HG02973 (cell line): ENCODE measurements at regions not wholly inside any gene's neighbourhood (a gene's known extent, or its start where the extent isn't known, plus 50 kb on each side); places are given as distances from the start of the nearest gene placed in this dataset.

ENCODE experiments used
- ATAC-seq: cut with Tn5 transposase; IDR thresholded peaks from one replicate; pipeline ENCODE4 v1.9.1; 2021; ENCODE audit warnings: moderate library complexity; ENCODE audit not compliant: unreplicated experiment

- ATAC-seq: no peak
Measured at GRCh38 chr4:20506827-20507226, 193.4 kb upstream of the PACRGL start.

GRCh38 chr4:20509315-20509714 lies 190.9 kb upstream of the PACRGL start:
- ATAC-seq: no peak

- ATAC-seq: no peak
Measured at GRCh38 chr4:20512033-20512792, 188.0 kb upstream of the PACRGL start.

DNA sequence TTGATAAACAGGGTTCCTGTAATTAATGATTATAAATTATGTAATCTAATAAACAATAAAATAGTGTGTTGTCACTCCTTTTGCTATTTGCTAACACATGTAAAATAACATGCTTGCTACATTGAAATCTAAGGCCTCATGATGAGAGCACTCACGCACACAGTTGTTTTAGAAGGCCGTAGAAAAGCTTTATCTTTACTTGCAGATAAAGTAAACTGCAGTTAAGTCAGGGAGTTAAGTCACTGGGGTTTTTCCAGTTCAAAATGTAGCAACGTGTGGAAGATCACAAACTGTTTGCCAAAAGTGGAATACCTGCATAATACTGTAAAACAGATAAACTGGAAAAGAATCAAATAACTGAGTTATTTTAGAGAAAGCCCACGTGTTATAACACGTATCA lies 187.3 kb upstream of the PACRGL start:
- ATAC-seq: no peak

DNA sequence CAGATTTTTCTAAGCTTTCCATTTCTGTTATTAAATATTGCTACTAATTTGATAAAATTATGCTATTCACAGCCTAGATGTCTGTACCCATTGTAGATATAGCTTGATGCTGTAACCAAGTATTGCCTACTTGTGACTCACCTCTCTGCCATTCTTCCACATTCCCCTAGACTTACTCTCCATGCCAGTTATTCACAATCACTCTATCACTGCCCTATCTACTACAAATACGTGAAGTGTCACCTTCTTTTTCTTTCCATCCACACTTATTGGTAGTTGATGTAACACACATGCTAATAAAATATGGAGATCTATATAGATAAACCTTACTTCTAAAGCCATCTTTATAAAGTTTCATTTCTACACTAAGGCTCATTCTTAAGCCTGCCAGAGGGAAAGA lies 179.4 kb upstream of the PACRGL start:
- ATAC-seq: no peak

DNA sequence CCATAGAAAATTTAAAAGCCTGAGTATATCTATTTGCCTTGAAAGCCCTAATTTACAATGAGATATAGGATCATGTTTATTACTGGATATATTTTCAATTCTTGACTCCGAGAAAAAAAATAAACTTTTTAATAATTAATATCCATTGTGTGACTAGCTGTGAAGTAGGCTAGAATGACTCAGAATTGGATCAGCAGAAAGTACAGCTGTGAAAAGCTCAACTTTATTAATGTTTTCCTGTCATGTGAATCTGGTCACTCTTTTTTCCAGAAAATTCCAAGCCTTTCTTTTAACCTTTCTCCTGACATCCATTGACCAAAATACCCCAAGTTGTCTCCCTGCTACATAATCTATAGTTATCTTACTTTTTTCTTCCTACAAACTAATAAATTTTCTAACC lies 171.8 kb upstream of the PACRGL start:
- no peak for ATAC-seq

GRCh38 chr4:20529691-20530090 lies 170.6 kb upstream of the PACRGL start:
- no peak for ATAC-seq

GRCh38 chr4:20532116-20532790 lies 168.0 kb upstream of the PACRGL start:
- ATAC-seq: no peak

DNA sequence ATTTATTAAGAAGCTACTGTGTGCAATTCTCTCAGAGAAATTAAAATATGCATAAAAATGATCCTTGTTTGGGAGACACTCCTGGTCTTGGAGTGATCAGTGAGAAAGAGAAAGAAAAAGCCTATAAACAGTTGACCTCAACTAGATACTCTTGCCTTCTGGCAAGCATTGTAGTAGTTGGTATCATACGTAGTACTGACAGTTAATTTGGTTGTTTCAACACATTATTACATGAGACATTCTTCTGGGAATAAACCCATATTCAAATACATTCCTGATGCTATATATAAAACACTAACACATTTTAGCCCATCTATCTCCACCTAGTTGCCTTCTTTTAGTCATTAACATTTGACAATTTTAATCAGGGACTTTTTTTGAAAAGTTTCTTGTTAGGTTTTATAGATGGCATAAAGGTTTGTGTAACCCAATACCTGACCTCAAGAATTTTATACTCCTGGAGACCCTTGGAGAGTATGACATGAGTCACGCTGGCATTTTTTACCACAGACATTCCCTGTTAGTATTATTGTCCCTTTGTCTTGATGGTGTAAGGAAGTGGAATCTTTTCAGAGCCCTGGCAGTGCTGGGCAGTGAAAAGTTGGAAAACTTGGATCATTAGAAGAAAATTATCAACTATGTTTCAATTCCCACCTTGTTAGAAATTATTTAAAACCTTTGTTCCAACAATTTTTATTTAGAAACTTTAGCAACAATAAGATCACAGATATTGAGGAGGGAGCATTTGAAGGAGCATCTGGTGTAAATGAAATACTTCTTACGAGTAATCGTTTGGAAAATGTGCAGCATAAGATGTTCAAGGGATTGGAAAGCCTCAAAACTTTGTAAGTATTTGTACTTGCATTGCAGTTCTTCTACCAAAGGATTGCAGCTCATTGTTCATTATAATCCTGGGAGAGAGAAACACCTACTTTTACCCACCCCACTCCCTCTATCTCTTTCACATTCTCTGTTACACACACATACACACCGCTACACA lies 167.1 kb upstream of the PACRGL start:
- no peak for ATAC-seq

DNA sequence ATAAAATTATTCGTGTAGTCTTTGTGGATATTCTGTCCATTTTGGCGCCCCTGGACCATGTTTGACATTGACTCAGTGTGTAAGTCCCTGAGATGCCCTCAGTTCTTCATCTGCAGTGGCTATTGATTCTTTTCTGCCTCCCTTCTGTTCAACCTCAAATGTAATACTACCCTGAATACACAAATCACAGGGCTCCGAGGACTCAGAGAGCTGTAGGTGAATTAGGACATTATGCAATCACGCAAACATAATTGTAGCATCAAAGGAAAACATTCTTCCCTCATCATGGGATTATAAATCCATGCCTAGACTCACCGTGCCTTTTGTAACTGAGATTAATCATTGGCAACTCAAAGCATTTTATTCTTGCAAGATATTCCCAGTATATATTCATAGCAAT lies 161.4 kb upstream of the PACRGL start:
- ATAC-seq: no peak

- no peak for ATAC-seq
Measured at GRCh38 chr4:20543131-20543530, 157.1 kb upstream of the PACRGL start.

DNA sequence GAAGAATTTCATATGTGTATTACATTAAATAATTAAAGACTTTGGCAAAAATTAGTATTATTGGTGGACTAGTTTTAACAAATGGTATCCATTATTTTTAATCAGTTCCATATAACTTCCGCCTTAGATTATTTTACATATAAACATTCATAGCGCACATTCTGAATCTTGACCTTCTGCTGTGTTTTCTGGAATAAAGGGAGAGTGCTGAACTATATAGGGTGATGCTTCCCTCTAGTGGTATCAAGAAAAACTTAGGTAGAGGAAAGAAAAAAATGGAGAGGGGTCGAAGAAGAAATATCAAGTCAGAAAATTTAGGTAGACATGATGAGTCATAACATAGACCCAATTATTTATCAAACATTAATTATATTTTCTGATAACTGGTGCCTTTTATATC lies 155.6 kb upstream of the PACRGL start:
- no peak for ATAC-seq

DNA sequence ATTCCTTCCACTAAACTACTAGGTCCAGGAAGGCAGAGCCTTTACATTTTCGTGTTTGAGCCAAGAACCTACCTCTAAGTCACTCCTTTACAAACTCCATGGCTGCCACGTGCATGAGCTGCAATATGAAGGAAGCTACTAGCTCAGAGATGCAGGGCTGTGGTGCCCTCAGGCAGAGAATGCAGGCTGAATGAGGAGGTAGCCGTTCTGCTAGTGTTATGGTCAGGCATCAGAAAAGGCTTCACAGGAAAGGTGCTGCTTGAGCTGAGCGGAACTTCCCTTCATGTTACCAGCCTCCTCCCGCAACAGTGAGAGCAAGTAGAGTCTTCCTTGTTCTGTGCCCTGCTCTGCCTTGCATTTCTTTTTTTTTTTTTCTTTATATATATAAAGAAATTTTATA lies 148.3 kb upstream of the PACRGL start:
- no peak for ATAC-seq

GRCh38 chr4:20554134-20554533 lies 146.1 kb upstream of the PACRGL start:
- no peak for ATAC-seq

- no peak for ATAC-seq
Measured at GRCh38 chr4:20565075-20565721, 135.1 kb upstream of the PACRGL start.

DNA sequence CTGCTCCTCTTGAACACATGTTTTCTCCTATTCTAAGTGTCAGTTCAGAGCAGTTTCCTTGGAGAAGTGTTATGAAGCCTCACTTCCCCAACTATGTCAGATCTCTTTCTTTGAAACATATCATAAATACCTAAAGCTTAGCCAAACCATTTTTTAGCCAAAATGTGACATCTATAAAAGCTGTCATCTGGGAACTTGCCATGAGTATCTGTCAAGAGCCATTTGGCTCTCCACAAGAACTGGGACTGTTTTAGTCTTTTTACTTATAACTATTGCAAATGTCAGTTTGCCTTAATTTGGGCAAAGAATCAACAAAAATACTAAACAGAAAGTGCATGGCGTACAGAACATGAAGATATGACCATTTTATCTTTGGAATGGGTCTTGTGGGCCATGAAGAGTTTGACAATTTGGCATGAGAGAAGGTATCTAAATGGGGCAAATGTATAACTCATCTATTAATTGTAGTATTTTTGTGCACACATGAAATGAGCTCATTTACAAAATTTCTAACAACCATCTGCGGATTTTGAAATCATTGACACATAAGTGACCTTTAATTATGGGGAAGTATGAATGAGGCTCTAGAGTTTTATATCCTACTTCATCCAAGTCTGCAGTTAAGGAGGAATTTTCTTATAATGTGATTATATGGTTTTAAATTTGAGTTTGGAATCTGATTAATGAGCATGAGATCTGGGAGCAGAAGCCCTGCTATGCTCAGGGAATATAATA lies 129.1 kb upstream of the PACRGL start:
- ATAC-seq: no peak

DNA sequence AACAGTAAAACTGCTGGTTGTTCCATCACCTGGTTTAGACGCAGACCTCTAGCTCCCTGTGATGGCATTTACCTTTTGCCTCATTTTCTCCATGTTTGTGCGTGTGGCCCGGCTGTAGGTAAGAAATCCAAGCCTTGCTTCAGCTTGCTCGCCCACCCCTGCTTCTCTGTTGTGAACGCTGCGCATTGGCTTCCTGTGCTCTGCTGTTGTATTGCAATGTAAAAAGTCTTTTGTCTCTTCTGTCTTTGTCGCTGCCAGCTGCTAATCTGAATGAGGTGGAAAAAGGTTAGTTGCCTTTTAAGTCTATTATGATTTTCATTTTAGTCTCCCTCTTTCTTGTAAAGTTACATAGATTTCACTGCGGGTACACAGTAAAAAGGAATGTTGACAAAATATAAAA lies 127.3 kb upstream of the PACRGL start:
- no peak for ATAC-seq

DNA sequence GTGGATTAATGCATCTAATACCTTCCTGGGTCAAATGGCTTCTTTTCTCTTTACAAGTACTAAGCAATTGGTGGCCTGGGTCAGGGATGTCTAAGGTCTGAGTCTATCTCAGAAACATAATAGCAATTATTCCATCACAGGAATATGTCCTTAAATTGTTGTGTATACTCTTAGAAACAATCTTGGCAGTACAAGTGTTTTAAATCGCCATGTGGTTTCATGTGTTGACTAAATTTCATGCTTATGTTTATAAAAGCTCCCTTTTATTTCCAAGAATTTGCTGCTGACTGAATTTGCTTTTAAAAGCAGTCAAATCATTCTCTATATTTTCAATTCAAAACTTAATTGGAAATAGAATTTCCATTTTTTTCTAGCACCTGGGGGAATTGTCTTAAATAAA lies 125.3 kb upstream of the PACRGL start:
- no peak for ATAC-seq

DNA sequence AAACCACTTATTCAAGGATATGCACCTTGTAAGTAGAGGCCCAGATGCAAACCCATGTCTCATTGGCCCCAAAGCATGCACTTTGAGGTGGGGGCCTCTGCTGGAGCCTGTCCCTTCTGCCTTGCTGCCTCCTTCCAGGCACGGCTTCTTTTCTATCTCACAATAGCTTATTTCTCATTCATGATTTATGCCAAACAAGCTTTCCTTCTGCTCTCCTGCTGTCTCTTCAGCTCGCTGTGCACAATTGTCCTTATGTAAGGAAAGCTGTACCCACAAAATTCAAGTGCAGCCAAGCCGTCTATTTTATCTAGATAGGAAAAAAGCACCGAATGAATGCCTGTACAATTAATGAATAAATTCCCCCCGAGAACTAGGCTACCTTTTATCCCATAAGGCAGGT lies 124.8 kb upstream of the PACRGL start:
- ATAC-seq: no peak

- ATAC-seq: no peak
Measured at GRCh38 chr4:20576861-20577260, 123.4 kb upstream of the PACRGL start.
